Esophagus muscularis mucosa (tissue), 4 donors: ENCODE measurements at regions not wholly inside any gene's neighbourhood (a gene's known extent, or its start where the extent isn't known, plus 50 kb on each side); places are given as distances from the start of the nearest gene placed in this dataset.

ENCODE experiments used
- CTCF ChIP-seq, 3 experiments: fragments of 200-600 bp in 2 of 3; fragments of 450-650 bp in 1 of 3; sonication (generic) in 2 of 3; IDR thresholded peaks; one replicate each; pipeline ENCODE4 v1.5.1; 2017 to 2019; ENCODE audit warnings: antibody characterized with exemption in 3 of 3, mild to moderate bottlenecking in 2 of 3, moderate library complexity in 1 of 3
- EP300 ChIP-seq: sonication (generic); formaldehyde crosslinking; IDR thresholded peaks from one replicate; pipeline ENCODE4 v1.6.1; 2017; ENCODE audit warnings: antibody characterized with exemption
- POLR2A ChIP-seq: fragments of 450-650 bp; IDR thresholded peaks from one replicate; pipeline ENCODE4 v1.6.1; 2017; ENCODE audit warnings: antibody characterized with exemption, moderate library complexity, mild to moderate bottlenecking, low read depth
- POLR2AphosphoS5 ChIP-seq, 2 donors: sonication (generic); formaldehyde crosslinking; IDR thresholded peaks; one replicate each; pipeline ENCODE4 v1.6.1; 2017; ENCODE audit warnings: antibody characterized with exemption in 2 of 2

GRCh38 chr2:129741623-129742022 lies 237.8 kb upstream of the RAB6C start:
- TF ChIP-seq CTCF (IDR thresholded peaks at IDR 0.05) (no peak), POLR2AphosphoS5 (IDR thresholded peaks at IDR 0.05) (no peak), POLR2A (no peak), EP300 (no peak)
